AG04450 (cell line): ENCODE measurements at regions not wholly inside any gene's neighbourhood (a gene's known extent, or its start where the extent isn't known, plus 50 kb on each side); places are given as distances from the start of the nearest gene placed in this dataset.

ENCODE experiments used
- CTCF ChIA-PET: fragments of 300-600, 350-600 bp; formaldehyde crosslinking; extraction: SDS; loops from one replicate; lab custom pipeline; 2022; ENCODE audit warnings: antibody characterized with exemption, inconsistent platforms; lab: Charles Lee
- POLR2A ChIA-PET: fragments of 350-600 bp; formaldehyde crosslinking; extraction: SDS; loops from one replicate; lab custom pipeline; 2021; ENCODE audit warnings: antibody characterized with exemption, inconsistent platforms; lab: Yijun Ruan, JAX
- DNase-seq: peaks from one replicate; pipeline ENCODE4 v3.0.0-alpha.2; 2011; ENCODE audit warnings: low read depth, low spot score
- H3K27ac ChIP-seq: one replicate; pipeline ENCODE4 v1.5.1; 2012; ENCODE audit warnings: low read depth, low read length, control low read depth
- H3K27me3 ChIP-seq: one replicate; pipeline ENCODE4 v1.6.0; 2012; ENCODE audit warnings: low read length; ENCODE audit not compliant: control insufficient read depth, insufficient read depth
- H3K4me3 ChIP-seq: 2 replicates; pipeline ENCODE4 v1.5.1; 2011; ENCODE audit warnings: mild to moderate bottlenecking, low read depth, low read length, control low read depth
- H3K9me3 ChIP-seq: 2 replicates; pipeline ENCODE4 v1.5.1; 2012; ENCODE audit warnings: low read length; ENCODE audit not compliant: control insufficient read depth, insufficient read depth
- TF ChIP-seq, protein P1 (sequence below): IDR thresholded peaks from 2 replicates; pipeline ENCODE4 v1.5.1; 2011; ENCODE audit warnings: low read depth, low read length, control low read depth, inconsistent platforms

- POLR2A ChIA-PET, result no interaction called here
- Histone ChIP-seq H3K27me3 (no peaks in the 10 kb centered on the region), H3K9me3 (no peaks in the 10 kb centered on the region), H3K27ac (no peak overlapping the region), H3K4me3 (no peak overlapping the region)
- DNase-seq, result no peak
- CTCF ChIA-PET, result no interaction called here
- TF ChIP-seq, protein P1, sequence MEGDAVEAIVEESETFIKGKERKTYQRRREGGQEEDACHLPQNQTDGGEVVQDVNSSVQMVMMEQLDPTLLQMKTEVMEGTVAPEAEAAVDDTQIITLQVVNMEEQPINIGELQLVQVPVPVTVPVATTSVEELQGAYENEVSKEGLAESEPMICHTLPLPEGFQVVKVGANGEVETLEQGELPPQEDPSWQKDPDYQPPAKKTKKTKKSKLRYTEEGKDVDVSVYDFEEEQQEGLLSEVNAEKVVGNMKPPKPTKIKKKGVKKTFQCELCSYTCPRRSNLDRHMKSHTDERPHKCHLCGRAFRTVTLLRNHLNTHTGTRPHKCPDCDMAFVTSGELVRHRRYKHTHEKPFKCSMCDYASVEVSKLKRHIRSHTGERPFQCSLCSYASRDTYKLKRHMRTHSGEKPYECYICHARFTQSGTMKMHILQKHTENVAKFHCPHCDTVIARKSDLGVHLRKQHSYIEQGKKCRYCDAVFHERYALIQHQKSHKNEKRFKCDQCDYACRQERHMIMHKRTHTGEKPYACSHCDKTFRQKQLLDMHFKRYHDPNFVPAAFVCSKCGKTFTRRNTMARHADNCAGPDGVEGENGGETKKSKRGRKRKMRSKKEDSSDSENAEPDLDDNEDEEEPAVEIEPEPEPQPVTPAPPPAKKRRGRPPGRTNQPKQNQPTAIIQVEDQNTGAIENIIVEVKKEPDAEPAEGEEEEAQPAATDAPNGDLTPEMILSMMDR, result no peak
These were observed 96.8 kb downstream of the ELAPOR2 start for GRCh38 chr7:86962623-86963022.

- Histone ChIP-seq H3K9me3 (no peaks in the 10 kb centered on the region), H3K27me3 (no peaks in the 10 kb centered on the region), H3K4me3 (no peak overlapping the region), H3K27ac (no peak overlapping the region)
- no peak for DNase-seq
- TF ChIP-seq, protein P1, result no peak
- ChIA-PET POLR2A (no interaction called here), CTCF (no interaction called here)
These were observed 97.8 kb downstream of the ELAPOR2 start for GRCh38 chr7:86961686-86962085.

GRCh38 chr7:86958380-86958779, 101.1 kb downstream of the ELAPOR2 start:
- no peaks in the 10 kb centered on the region for H3K9me3 ChIP-seq
- ChIA-PET POLR2A (no interaction called here), CTCF (interaction anchor here (1.4 kb wide), 1 partner anchor 31 kb away, joined by 5 read pairs; no protein-coding TSS in a partner anchor)
- no peaks in the 10 kb centered on the region for H3K27me3 ChIP-seq
- no peak overlapping the region for H3K4me3 ChIP-seq
- H3K27ac ChIP-seq, result no peak overlapping the region
- TF ChIP-seq, protein P1, result no peak
- no peak for DNase-seq

- Histone ChIP-seq H3K4me3 (no peak overlapping the region), H3K27ac (no peak overlapping the region), H3K27me3 (no peaks in the 10 kb centered on the region), H3K9me3 (no peaks in the 10 kb centered on the region)
- CTCF ChIA-PET, result no interaction called here
- TF ChIP-seq, protein P1, result no peak
- POLR2A ChIA-PET, result no interaction called here
- DNase-seq, result no peak
These were observed 102.9 kb downstream of the ELAPOR2 start for GRCh38 chr7:86956567-86956966.

DNA sequence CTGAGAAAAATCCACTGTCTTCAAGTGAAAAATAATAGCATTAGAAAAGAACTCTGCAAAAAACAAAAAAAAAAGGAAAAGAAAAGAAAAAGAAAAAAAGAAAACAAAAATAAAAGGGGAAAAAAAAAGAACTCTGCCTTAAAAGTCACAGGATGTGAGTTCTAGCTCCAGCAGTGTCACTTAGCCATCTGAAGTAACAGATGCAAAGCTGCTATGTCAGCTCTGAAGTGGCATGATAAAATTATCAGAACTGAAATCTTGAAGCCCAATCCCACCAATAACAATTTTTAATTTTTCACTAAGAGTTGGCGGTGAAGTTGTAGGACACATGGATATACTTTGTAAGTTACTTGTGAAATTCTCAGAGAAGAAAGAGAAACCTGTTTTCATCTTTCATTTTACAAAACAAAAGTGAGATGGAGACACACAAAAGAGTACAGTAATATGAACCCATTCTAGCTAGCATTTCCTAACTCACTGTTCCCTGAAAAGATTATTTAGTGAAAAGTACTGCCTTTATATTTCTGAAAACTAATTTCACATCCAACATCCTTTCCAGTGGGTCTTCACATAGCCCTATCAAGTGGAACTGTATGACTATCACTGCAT, 103.5 kb downstream of the ELAPOR2 start:
- TF ChIP-seq, protein P1, result no peak
- Histone ChIP-seq H3K27ac (no peak overlapping the region), H3K4me3 (no peak overlapping the region), H3K27me3 (no peaks in the 10 kb centered on the region), H3K9me3 (no peaks in the 10 kb centered on the region)
- ChIA-PET CTCF (no interaction called here), POLR2A (no interaction called here)
- DNase-seq, result no peak
